ENCODE measurements at regions not wholly inside any gene's neighbourhood (a gene's known extent, or its start where the extent isn't known, plus 50 kb on each side); places are given as distances from the start of the nearest gene placed in this dataset.

- no peak for TF ChIP-seq POLR2A (IDR thresholded peaks at IDR 0.05)
- TF ChIP-seq, protein P1, sequence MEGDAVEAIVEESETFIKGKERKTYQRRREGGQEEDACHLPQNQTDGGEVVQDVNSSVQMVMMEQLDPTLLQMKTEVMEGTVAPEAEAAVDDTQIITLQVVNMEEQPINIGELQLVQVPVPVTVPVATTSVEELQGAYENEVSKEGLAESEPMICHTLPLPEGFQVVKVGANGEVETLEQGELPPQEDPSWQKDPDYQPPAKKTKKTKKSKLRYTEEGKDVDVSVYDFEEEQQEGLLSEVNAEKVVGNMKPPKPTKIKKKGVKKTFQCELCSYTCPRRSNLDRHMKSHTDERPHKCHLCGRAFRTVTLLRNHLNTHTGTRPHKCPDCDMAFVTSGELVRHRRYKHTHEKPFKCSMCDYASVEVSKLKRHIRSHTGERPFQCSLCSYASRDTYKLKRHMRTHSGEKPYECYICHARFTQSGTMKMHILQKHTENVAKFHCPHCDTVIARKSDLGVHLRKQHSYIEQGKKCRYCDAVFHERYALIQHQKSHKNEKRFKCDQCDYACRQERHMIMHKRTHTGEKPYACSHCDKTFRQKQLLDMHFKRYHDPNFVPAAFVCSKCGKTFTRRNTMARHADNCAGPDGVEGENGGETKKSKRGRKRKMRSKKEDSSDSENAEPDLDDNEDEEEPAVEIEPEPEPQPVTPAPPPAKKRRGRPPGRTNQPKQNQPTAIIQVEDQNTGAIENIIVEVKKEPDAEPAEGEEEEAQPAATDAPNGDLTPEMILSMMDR (IDR thresholded peaks at IDR 0.05), result no peak
These were observed 169.3 kb upstream of the CDH4 start for GRCh38 chr20:61082720-61083119.
